Fibroblast of villous mesenchyme (primary cell): ENCODE measurements at regions not wholly inside any gene's neighbourhood (a gene's known extent, or its start where the extent isn't known, plus 50 kb on each side); places are given as distances from the start of the nearest gene placed in this dataset.
A peak's percentile ranks its signal among the peaks of the same experiment; 100 is the strongest.

Experiments used
- DNase-seq: peaks from one replicate; pipeline ENCODE4 v3.0.0-alpha.2; 2010; ENCODE audit warnings: low read depth
- H3K4me3 ChIP-seq: 2 replicates; pipeline ENCODE4 v1.5.1; 2011; ENCODE audit warnings: low read depth, mild to moderate bottlenecking, low read length
- CTCF ChIP-seq: IDR thresholded peaks from 2 replicates; pipeline ENCODE4 v1.5.1; 2012; ENCODE audit warnings: low read depth, mild to moderate bottlenecking, low read length; ENCODE audit not compliant: insufficient read depth

- no peak for DNase-seq
- no peak overlapping the region for H3K4me3 ChIP-seq
- no peak for TF ChIP-seq CTCF
Observed at GRCh38 chr4:175539498-175539897, 272.6 kb downstream of the GPM6A start.

GRCh38 chr4:175540151-175540550, 271.9 kb downstream of the GPM6A start:
- no peak for TF ChIP-seq CTCF
- H3K4me3 ChIP-seq, result no peak overlapping the region

GRCh38 chr4:175540732-175541131, 271.3 kb downstream of the GPM6A start:
- H3K4me3 ChIP-seq, result no peak overlapping the region
- TF ChIP-seq CTCF, result no peak
- DNase-seq, result no peak

More at GRCh38 chr4:175540151-175540550, 271.9 kb downstream of the GPM6A start:
- no peak for DNase-seq

- no peak for DNase-seq
- TF ChIP-seq CTCF, result no peak
- no peak overlapping the region for H3K4me3 ChIP-seq
Observed at GRCh38 chr4:175542786-175543185, 269.3 kb downstream of the GPM6A start.

- no peak overlapping the region for H3K4me3 ChIP-seq
- no peak for DNase-seq
- no peak for TF ChIP-seq CTCF
Observed at GRCh38 chr4:175559126-175559525, 252.9 kb downstream of the GPM6A start.

GRCh38 chr4:175559526-175559925, 252.5 kb downstream of the GPM6A start:
- TF ChIP-seq CTCF, result no peak
- DNase-seq, result no peak
- H3K4me3 ChIP-seq, result no peak overlapping the region

GRCh38 chr4:175560604-175561003, 251.5 kb downstream of the GPM6A start:
- DNase-seq, result peak; percentile 33
- peak; percentile 25 for TF ChIP-seq CTCF

More at GRCh38 chr4:175560604-175561003, 251.5 kb downstream of the GPM6A start:
- no peak overlapping the region for H3K4me3 ChIP-seq
